H9 (cell line): ENCODE measurements at regions not wholly inside any gene's neighbourhood (a gene's known extent, or its start where the extent isn't known, plus 50 kb on each side); places are given as distances from the start of the nearest gene placed in this dataset.

Source experiments
- DNase-seq: peaks from one replicate; pipeline ENCODE4 v3.0.0-alpha.2; 2017
- H2AFZ ChIP-seq: one replicate; pipeline ENCODE4 v1.6.1; 2013; ENCODE audit warnings: mild to moderate bottlenecking, low read length, control low read depth, moderate library complexity
- H2AK5ac ChIP-seq: 2 replicates; pipeline ENCODE4 v1.6.1; 2013; ENCODE audit warnings: low read length, control low read depth, mixed read lengths; ENCODE audit not compliant: insufficient read length
- H2BK120ac ChIP-seq: one replicate; pipeline ENCODE4 v1.6.1; 2013; ENCODE audit warnings: low read depth, mild to moderate bottlenecking, low read length, control low read depth, inconsistent platforms; ENCODE audit not compliant: poor library complexity, severe bottlenecking
- H2BK12ac ChIP-seq: 2 replicates; pipeline ENCODE4 v1.6.1; 2013; ENCODE audit warnings: low read length, control low read depth, mixed read lengths, low read depth; ENCODE audit not compliant: insufficient read length
- H2BK15ac ChIP-seq: 2 replicates; pipeline ENCODE4 v1.6.1; 2013; ENCODE audit warnings: low read depth, low read length, control low read depth
- H2BK20ac ChIP-seq: one replicate; pipeline ENCODE4 v1.6.1; 2013; ENCODE audit warnings: low read depth, mild to moderate bottlenecking, low read length, control low read depth, inconsistent platforms; ENCODE audit not compliant: poor library complexity, severe bottlenecking
- H2BK5ac ChIP-seq: 2 replicates; pipeline ENCODE4 v1.6.1; 2013; ENCODE audit warnings: low read length, control low read depth, mixed read lengths; ENCODE audit not compliant: insufficient read length
- H3K14ac ChIP-seq: 2 replicates; pipeline ENCODE4 v1.6.1; 2013; ENCODE audit warnings: low read length, control low read depth; ENCODE audit not compliant: insufficient read depth
- H3K18ac ChIP-seq: 2 replicates; pipeline ENCODE4 v1.6.1; 2013; ENCODE audit warnings: low read depth, mild to moderate bottlenecking, mixed read lengths, low read length, control low read depth; ENCODE audit not compliant: insufficient read length
- H3K23ac ChIP-seq: 2 replicates; pipeline ENCODE4 v1.6.1; 2013; ENCODE audit warnings: low read length, control low read depth, mixed read lengths, low read depth; ENCODE audit not compliant: insufficient read length
- H3K23me2 ChIP-seq: 2 replicates; pipeline ENCODE4 v1.6.1; 2013; ENCODE audit warnings: low read depth, mild to moderate bottlenecking, mixed read lengths, low read length, control low read depth; ENCODE audit not compliant: insufficient read length, poor library complexity, severe bottlenecking
- H3K27ac ChIP-seq: 2 replicates; pipeline ENCODE4 v1.5.1; 2013; ENCODE audit warnings: low read length, control low read depth, mixed read lengths, low read depth; ENCODE audit not compliant: insufficient read length
- H3K27me3 ChIP-seq: 2 replicates; pipeline ENCODE4 v1.6.1; 2013; ENCODE audit warnings: low read length, control low read depth, inconsistent platforms; ENCODE audit not compliant: insufficient read depth
- H3K4ac ChIP-seq: 2 replicates; pipeline ENCODE4 v1.6.1; 2013; ENCODE audit warnings: low read depth, mild to moderate bottlenecking, control low read depth, inconsistent platforms, low read length, moderate library complexity
- H3K4me1 ChIP-seq: 2 replicates; pipeline ENCODE4 v1.6.1; 2013; ENCODE audit warnings: low read length, control low read depth, inconsistent platforms; ENCODE audit not compliant: insufficient read depth
- H3K4me2 ChIP-seq: 2 replicates; pipeline ENCODE4 v1.6.1; 2013; ENCODE audit warnings: low read length, control low read depth, mixed read lengths; ENCODE audit not compliant: insufficient read length, insufficient read depth
- H3K56ac ChIP-seq: 2 replicates; pipeline ENCODE4 v1.6.1; 2013; ENCODE audit warnings: low read depth, mild to moderate bottlenecking, mixed read lengths, low read length, control low read depth; ENCODE audit not compliant: insufficient read length
- H3K79me1 ChIP-seq: 2 replicates; pipeline ENCODE4 v1.6.1; 2013; ENCODE audit warnings: low read depth, mild to moderate bottlenecking, moderate library complexity, low read length, control low read depth, inconsistent platforms; ENCODE audit not compliant: insufficient read depth, poor library complexity, severe bottlenecking
- H3K79me2 ChIP-seq: 2 replicates; pipeline ENCODE4 v1.6.1; 2013; ENCODE audit warnings: low read length, control low read depth, inconsistent platforms; ENCODE audit not compliant: insufficient read depth
- H3K9ac ChIP-seq: 2 replicates; pipeline ENCODE4 v1.6.1; 2013; ENCODE audit warnings: low read length, control low read depth, mixed read lengths; ENCODE audit not compliant: insufficient read length; ENCODE audit errors: extremely low read depth
- H3K9me3 ChIP-seq: one replicate; pipeline ENCODE4 v1.6.1; 2013; ENCODE audit warnings: low read depth, low read length, inconsistent platforms; ENCODE audit not compliant: control insufficient read depth
- H3T11ph ChIP-seq: one replicate; pipeline ENCODE4 v1.6.1; 2013; ENCODE audit warnings: mild to moderate bottlenecking, low read length, control low read depth, inconsistent platforms
- H4K20me1 ChIP-seq: one replicate; pipeline ENCODE4 v1.6.1; 2013; ENCODE audit not compliant: control insufficient read depth, insufficient read length, insufficient read depth
- H4K5ac ChIP-seq: 2 replicates; pipeline ENCODE4 v1.6.1; 2013; ENCODE audit warnings: low read depth, mild to moderate bottlenecking, mixed read lengths, low read length, control low read depth; ENCODE audit not compliant: insufficient read length
- H4K8ac ChIP-seq: replicated peaks from 2 replicates; pipeline ENCODE4 v1.6.1; 2013; ENCODE audit warnings: low read length, control low read depth, mixed read lengths, low read depth; ENCODE audit not compliant: insufficient read length
- H4K91ac ChIP-seq: 2 replicates; pipeline ENCODE4 v1.6.1; 2013; ENCODE audit warnings: low read depth, mild to moderate bottlenecking, moderate library complexity, mixed read lengths, low read length, control low read depth; ENCODE audit not compliant: insufficient read length
- H3K27ac Mint-ChIP-seq, 3 experiments: 2 replicates in 2 of 3; 3 replicates in 1 of 3; pipeline ENCODE4 v1.8.0; 2020 to 2021; ENCODE audit warnings: mixed read lengths in 3 of 3, mild to moderate bottlenecking in 1 of 3, moderate library complexity in 1 of 3
- H3K27me3 Mint-ChIP-seq: 2 replicates; pipeline ENCODE4 v1.8.0; 2021; ENCODE audit warnings: low read depth, mild to moderate bottlenecking, moderate library complexity, mixed read lengths
- H3K36me3 Mint-ChIP-seq, 3 experiments: 2 replicates in 2 of 3; 3 replicates in 1 of 3; pipeline ENCODE4 v1.8.0; 2020 to 2021; ENCODE audit warnings: low read depth in 3 of 3, mixed read lengths in 3 of 3; ENCODE audit not compliant: insufficient read depth in 1 of 3
- H3K4me1 Mint-ChIP-seq, 2 experiments: 2 replicates each; pipeline ENCODE4 v1.8.0; 2020; ENCODE audit warnings: mixed read lengths in 2 of 2
- H3K4me3 Mint-ChIP-seq, 2 experiments: 2 replicates in 1 of 2; 3 replicates in 1 of 2; pipeline ENCODE4 v1.8.0; 2020 to 2021; ENCODE audit warnings: mild to moderate bottlenecking in 2 of 2, mixed read lengths in 2 of 2, moderate library complexity in 1 of 2
- H3K9me3 Mint-ChIP-seq, 2 experiments: 2 replicates in 1 of 2; 3 replicates in 1 of 2; pipeline ENCODE4 v1.8.0; 2020; ENCODE audit warnings: mild to moderate bottlenecking in 2 of 2, mixed read lengths in 2 of 2, moderate library complexity in 1 of 2
- CTCF ChIP-seq: fragments of 200-600 bp; sonication (generic); conservative IDR thresholded peaks from 3 replicates; pipeline ENCODE4 v1.8.0; 2021; ENCODE audit warnings: antibody characterized with exemption, mild to moderate bottlenecking
- WGBS: extraction: QIAGEN DNeasy Blood & Tissue Kit; methylation state at CpG from one replicate; pipeline ENCODE4 v1.1.7; 2013; ENCODE audit warnings: missing lambda C conversion rate, low lambda C conversion rate, mixed read lengths; ENCODE audit not compliant: insufficient read length; ENCODE audit errors: extremely low coverage; 5-methylcytosine and 5-hydroxymethylcytosine counted together

GRCh38 chr6:100288311-100288710, 176.4 kb downstream of the SIM1 start:
- Histone ChIP-seq H2AFZ (no peak overlapping the region), H4K91ac (no peak overlapping the region), H2BK120ac (no peak overlapping the region), H3K4me1 (no peaks in the 10 kb centered on the region; the same call in 1 of the 2 replicates), H2AK5ac (no peak overlapping the region), H3K23me2 (no peaks in the 10 kb centered on the region), H4K8ac (no peak overlapping the region), H2BK12ac (no peak overlapping the region), H3K79me2 (no peaks in the 10 kb centered on the region), H3K4me2 (no peak overlapping the region), H3K27ac (no peak overlapping the region), H2BK20ac (no peak overlapping the region), H4K20me1 (no peaks in the 10 kb centered on the region), H3K14ac (no peak overlapping the region), H3K9ac (no peak overlapping the region), H4K5ac (no peak overlapping the region), H3T11ph (no peak overlapping the region), H3K9me3 (no peaks in the 10 kb centered on the region), H3K27me3 (no peaks in the 10 kb centered on the region), H2BK5ac (no peak overlapping the region), H3K79me1 (no peaks in the 10 kb centered on the region), H3K56ac (no peak overlapping the region), H3K18ac (no peak overlapping the region), H2BK15ac (no peak overlapping the region), H3K4ac (no peak overlapping the region), H3K23ac (no peak overlapping the region)
- H3K36me3 Mint-ChIP-seq = no peaks in the 10 kb centered on the region
- DNase-seq = no peak
- H3K4me3 Mint-ChIP-seq = no peak overlapping the region
- H3K9me3 Mint-ChIP-seq = no peaks in the 10 kb centered on the region
- TF ChIP-seq CTCF = no peak
- H3K27ac Mint-ChIP-seq = no peak overlapping the region
- H3K27me3 Mint-ChIP-seq = no peaks in the 10 kb centered on the region
- WGBS = no CpG with 5 or more reads among the region's 4 CpGs
- 0 out of 4 replicates have a peak, but pooled peaks cover 2 to 6% of the 10 kb centered on the region in 2 experiments for H3K4me1 Mint-ChIP-seq
